GM12891 (cell line): ENCODE measurements at regions not wholly inside any gene's neighbourhood (a gene's known extent, or its start where the extent isn't known, plus 50 kb on each side); places are given as distances from the start of the nearest gene placed in this dataset.

ENCODE experiments used
- POLR2A ChIP-seq: IDR thresholded peaks from 2 replicates; pipeline ENCODE4 v1.6.1; 2011; ENCODE audit warnings: low read depth, low read length, control low read depth
- POLR2AphosphoS5 ChIP-seq: IDR thresholded peaks from 2 replicates; pipeline ENCODE4 v1.6.1; 2011; ENCODE audit warnings: low read depth, low read length, control low read depth

GRCh38 chr6:6866656-6867403, 240.9 kb upstream of the RREB1 start:
- no peak for TF ChIP-seq POLR2A
- no peak for TF ChIP-seq POLR2AphosphoS5
